HEK293T (cell line): ENCODE measurements at regions not wholly inside any gene's neighbourhood (a gene's known extent, or its start where the extent isn't known, plus 50 kb on each side); places are given as distances from the start of the nearest gene placed in this dataset.

Source experiments
- ELF4 ChIP-seq: fragments of 450-650 bp; IDR thresholded peaks from 2 replicates; pipeline ENCODE4 v1.6.1; 2017; ENCODE audit warnings: antibody characterized with exemption
- FOXA1 ChIP-seq: fragments of 450-650 bp; IDR thresholded peaks from 2 replicates; pipeline ENCODE4 v1.6.1; 2016; ENCODE audit warnings: mild to moderate bottlenecking
- FOXK2 ChIP-seq: fragments of 450-650 bp; IDR thresholded peaks from 2 replicates; pipeline ENCODE4 v1.6.1; 2016; ENCODE audit warnings: mild to moderate bottlenecking
- FOXM1 ChIP-seq: fragments of 450-650 bp; IDR thresholded peaks from 2 replicates; pipeline ENCODE4 v1.6.1; 2017; ENCODE audit warnings: mild to moderate bottlenecking, borderline replicate concordance
- HDGF ChIP-seq: fragments of 450-650 bp; IDR thresholded peaks from 2 replicates; pipeline ENCODE4 v1.6.1; 2017; ENCODE audit warnings: antibody characterized with exemption, borderline replicate concordance
- L3MBTL2 ChIP-seq: fragments of 450-650 bp; conservative IDR thresholded peaks from 2 replicates; pipeline ENCODE4 v1.6.1; 2016; ENCODE audit warnings: mild to moderate bottlenecking
- SUZ12 ChIP-seq: fragments of 450-650 bp; IDR thresholded peaks from 2 replicates; pipeline ENCODE4 v1.6.1; 2016; ENCODE audit warnings: mild to moderate bottlenecking
- ZNF384 ChIP-seq: fragments of 450-650 bp; IDR thresholded peaks from 2 replicates; pipeline ENCODE4 v1.6.1; 2016
- TF ChIP-seq, protein P1 (sequence below): fragments of 450-650 bp; IDR thresholded peaks from 2 replicates; pipeline ENCODE4 v1.6.1; 2016

DNA sequence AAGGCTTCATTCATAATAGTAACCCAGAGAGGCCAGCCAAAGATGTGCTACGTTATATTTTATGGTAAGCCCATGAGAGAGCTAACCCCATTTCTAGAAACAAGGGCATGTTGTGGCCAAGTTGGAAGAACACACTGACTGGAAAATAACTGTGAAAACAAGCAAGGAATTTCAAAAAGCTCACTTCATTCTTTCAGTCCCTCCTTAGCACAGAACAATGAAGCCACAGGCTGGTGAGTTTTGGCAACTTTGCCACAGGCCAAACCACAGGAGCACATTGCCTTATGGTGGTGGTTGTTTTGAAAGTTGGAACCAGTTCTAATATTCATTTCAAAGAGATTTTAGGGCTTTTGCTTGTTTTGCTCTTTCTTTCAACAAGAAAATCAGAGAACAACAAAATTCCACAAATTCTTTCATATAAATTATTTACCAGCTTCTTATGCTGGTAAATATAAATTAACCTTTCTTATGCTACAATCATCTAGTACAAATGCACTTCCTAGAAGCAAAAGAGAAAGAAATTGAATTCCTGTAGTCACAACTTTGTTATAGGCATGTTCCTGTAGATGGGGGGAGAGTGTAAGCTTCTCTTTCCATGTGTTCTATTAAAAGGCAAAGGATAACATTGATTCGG is 225.4 kb upstream of the RFX3 start:
- TF ChIP-seq HDGF (no peak), L3MBTL2 (no peak), FOXA1 (no peak), FOXM1 (no peak), ELF4 (no peak), FOXK2 (no peak), SUZ12 (no peak), ZNF384 (no peak)
- TF ChIP-seq, protein P1, sequence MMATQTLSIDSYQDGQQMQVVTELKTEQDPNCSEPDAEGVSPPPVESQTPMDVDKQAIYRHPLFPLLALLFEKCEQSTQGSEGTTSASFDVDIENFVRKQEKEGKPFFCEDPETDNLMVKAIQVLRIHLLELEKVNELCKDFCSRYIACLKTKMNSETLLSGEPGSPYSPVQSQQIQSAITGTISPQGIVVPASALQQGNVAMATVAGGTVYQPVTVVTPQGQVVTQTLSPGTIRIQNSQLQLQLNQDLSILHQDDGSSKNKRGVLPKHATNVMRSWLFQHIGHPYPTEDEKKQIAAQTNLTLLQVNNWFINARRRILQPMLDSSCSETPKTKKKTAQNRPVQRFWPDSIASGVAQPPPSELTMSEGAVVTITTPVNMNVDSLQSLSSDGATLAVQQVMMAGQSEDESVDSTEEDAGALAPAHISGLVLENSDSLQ = no peak
